K562 (cell line): ENCODE measurements at regions not wholly inside any gene's neighbourhood (a gene's known extent, or its start where the extent isn't known, plus 50 kb on each side); places are given as distances from the start of the nearest gene placed in this dataset.

Experiments used
- ATAC-seq: fragments of 200-7000 bp; cut with Tn5 transposase; 3 replicates; pipeline ENCODE4 v1.9.1; 2020; ENCODE audit warnings: moderate library complexity
- BruUV-seq: library from RNA; stranded (reverse); fragments of 400-500 nt; replicated peaks from 2 replicates; lab custom pipeline; 2021; lab: Mats Ljungman, UMichigan
- CTCF ChIA-PET: fragments of 300-600 bp; formaldehyde crosslinking; extraction: SDS; loops from one replicate; lab custom pipeline; 2021; ENCODE audit warnings: low intra/inter-chr PET ratio; lab: Yijun Ruan, JAX
- POLR2A ChIA-PET: fragments of 300-600, 350-650 bp; sonication (Branson Sonifier 250); formaldehyde crosslinking; extraction: SDS; loops from one replicate; lab custom pipeline; 2021; ENCODE audit warnings: antibody characterized with exemption, inconsistent platforms; lab: Yijun Ruan, JAX
- DNase-seq, 4 experiments: peaks; one replicate each; pipeline versions ENCODE4 v3.0.0 to v3.0.0-alpha.2; 2011 to 2018; ENCODE audit warnings: low spot score in 3 of 4, mixed read lengths in 3 of 4; ENCODE audit errors: extremely low read depth in 1 of 4
- FAIRE-seq: peaks from 2 replicates; lab custom pipeline; 2011; peaks lifted over from hg19 to GRCh38; lab: Jason Lieb, UNC
- H2AFZ ChIP-seq: 2 replicates; pipeline ENCODE4 v1.6.0; 2011; ENCODE audit warnings: low read depth, low read length, control low read depth, inconsistent platforms
- H3K27ac ChIP-seq: fragments of 200-600 bp; 3 replicates; pipeline ENCODE4 v1.8.0; 2011; ENCODE audit warnings: low read depth, mild to moderate bottlenecking, control low read depth, inconsistent platforms, low read length, moderate library complexity, mixed read lengths; ENCODE audit errors: extremely low read depth
- H3K27me3 ChIP-seq, 2 experiments: fragments of 300-600 bp in 1 of 2; 2 replicates in 1 of 2; 3 replicates in 1 of 2; pipeline versions ENCODE4 v1.6.0 to v1.8.0; 2011; ENCODE audit warnings: inconsistent platforms in 2 of 2, low read length in 2 of 2, mild to moderate bottlenecking in 1 of 2, mixed read lengths in 1 of 2, moderate library complexity in 1 of 2; ENCODE audit not compliant: control insufficient read depth in 2 of 2, insufficient read depth in 2 of 2
- H3K36me3 ChIP-seq: fragments of 300-600 bp; 3 replicates; pipeline ENCODE4 v1.8.0; 2011; ENCODE audit warnings: mild to moderate bottlenecking, low read length, inconsistent platforms; ENCODE audit not compliant: control insufficient read depth, insufficient read depth
- H3K4me1 ChIP-seq, 2 experiments: fragments of 200-600 bp in 1 of 2; replicated peaks in 1 of 2; 2 replicates in 1 of 2; 3 replicates in 1 of 2; pipeline versions ENCODE4 v1.5.1 to v1.8.0; 2011; ENCODE audit warnings: inconsistent platforms in 2 of 2, low read length in 2 of 2, mild to moderate bottlenecking in 1 of 2, mixed read lengths in 1 of 2, moderate library complexity in 1 of 2; ENCODE audit not compliant: control insufficient read depth in 2 of 2, insufficient read depth in 2 of 2
- H3K4me2 ChIP-seq: 2 replicates; pipeline ENCODE4 v1.6.1; 2011; ENCODE audit warnings: low read length, control low read depth, inconsistent platforms, mixed read lengths; ENCODE audit not compliant: insufficient read depth
- H3K4me3 ChIP-seq: fragments of 200-600 bp; sonication (generic), shearing (Covaris generic); 2 replicates; pipeline ENCODE4 v1.5.1; 2016; ENCODE audit warnings: control low read depth, inconsistent platforms
- H3K79me2 ChIP-seq: fragments of 200-600 bp; 3 replicates; pipeline ENCODE4 v1.8.0; 2011; ENCODE audit warnings: low read length, inconsistent platforms; ENCODE audit not compliant: control insufficient read depth, insufficient read depth
- H3K9ac ChIP-seq, 2 experiments: 2 replicates each; pipeline versions ENCODE4 v1.6.0 to v1.6.1; 2011; ENCODE audit warnings: low read depth in 2 of 2, low read length in 2 of 2, control low read depth in 1 of 2, inconsistent platforms in 1 of 2, mild to moderate bottlenecking in 1 of 2, mixed read lengths in 1 of 2; ENCODE audit not compliant: insufficient read depth in 1 of 2
- H3K9me1 ChIP-seq: one replicate; pipeline ENCODE4 v1.6.0; 2011; ENCODE audit warnings: inconsistent platforms, mild to moderate bottlenecking, low read length, moderate library complexity; ENCODE audit not compliant: control insufficient read depth, insufficient read depth
- H3K9me3 ChIP-seq: replicated peaks from 2 replicates; pipeline ENCODE4 v1.5.1; 2011; ENCODE audit warnings: low read depth, low read length, inconsistent platforms; ENCODE audit not compliant: control insufficient read depth, insufficient read depth
- H4K20me1 ChIP-seq: replicated peaks from 2 replicates; pipeline ENCODE4 v1.6.1; 2011; ENCODE audit warnings: low read length, inconsistent platforms, mixed read lengths; ENCODE audit not compliant: control insufficient read depth, insufficient read depth
- BRCA1 ChIP-seq, 2 experiments: fragments of 450-650 bp in 1 of 2; sonication (generic) in 1 of 2; formaldehyde crosslinking in 1 of 2; IDR thresholded peaks; 2 replicates each; pipeline versions ENCODE4 v1.5.0 to v1.6.1; 2017 to 2020; ENCODE audit warnings: mild to moderate bottlenecking in 1 of 2, missing genetic modification reagents in 1 of 2
- NR2C1 ChIP-seq, 2 experiments: fragments of 450-650 bp; IDR thresholded peaks; 2 replicates each; pipeline ENCODE4 v1.6.1; 2017; ENCODE audit warnings: mild to moderate bottlenecking in 2 of 2, antibody characterized with exemption in 1 of 2, inconsistent platforms in 1 of 2, missing compliant biosample characterization in 1 of 2, missing genetic modification characterization in 1 of 2
- RBM34 ChIP-seq: fragments of 200-400 bp; formaldehyde crosslinking; IDR thresholded peaks from 2 replicates; pipeline ENCODE4 v1.6.1; 2018; ENCODE audit warnings: low read length, borderline replicate concordance; ENCODE audit not compliant: insufficient read depth
- SNIP1 ChIP-seq: fragments of 450-650 bp; IDR thresholded peaks from 2 replicates; pipeline ENCODE4 v1.7.1; 2017; ENCODE audit warnings: low read depth, mild to moderate bottlenecking
- ZNF41 ChIP-seq: fragments of 250-450 bp; sonication (Bioruptor Pico); conservative IDR thresholded peaks from 2 replicates; pipeline ENCODE4 v1.4.0; 2020; ENCODE audit warnings: mild to moderate bottlenecking
- ZNF696 ChIP-seq: fragments of 250-450 bp; sonication (Bioruptor Pico); conservative IDR thresholded peaks from 2 replicates; pipeline ENCODE4 v1.4.0; 2020; ENCODE audit warnings: mild to moderate bottlenecking, moderate library complexity
- ZSCAN29 ChIP-seq: fragments of 450-650 bp; IDR thresholded peaks from 2 replicates; pipeline ENCODE4 v1.6.1; 2017
- WGBS: fragments of 100-300 bp; shearing (Covaris generic); methylation state at CpG from one replicate; pipeline ENCODE4 v1.1.6; 2016; ENCODE audit warnings: low coverage, mixed read lengths; ENCODE audit not compliant: insufficient coverage; ENCODE audit errors: missing lambda C conversion rate; 5-methylcytosine and 5-hydroxymethylcytosine counted together
- in situ Hi-C: fragments of 300-500 bp; cut with MboI; formaldehyde crosslinking; loops from 4 replicates; pipeline ENCODE4 v1.15.0; 2018; ENCODE audit warnings: inconsistent platforms, mixed read lengths
- intact Hi-C: fragments of 100-400 bp; cut with micrococcal nuclease; formaldehyde crosslinking; loops from 2 replicates; pipeline ENCODE4 v1.14.2; 2022

GRCh38 chr13:106322628-106323027 lies 212.8 kb downstream of the EFNB2 start:
- H3K36me3 ChIP-seq: no peaks in the 10 kb centered on the region
- H3K9me3 ChIP-seq: no peaks in the 10 kb centered on the region
- ChIA-PET CTCF (no interaction called here), POLR2A (no interaction called here)
- H3K4me2 ChIP-seq: no peak overlapping the region
- no peak overlapping the region for H3K9ac ChIP-seq
- H3K27ac ChIP-seq: no peak overlapping the region
- H3K9me1 ChIP-seq: no peaks in the 10 kb centered on the region
- no peaks in the 10 kb centered on the region for H3K27me3 ChIP-seq
- no peaks in the 10 kb centered on the region for H3K4me1 ChIP-seq
- DNase-seq (no peak), ATAC-seq (no peak), FAIRE-seq (no peak)
- no peaks in the 10 kb centered on the region for H4K20me1 ChIP-seq
- in situ Hi-C loops: no loop called here
- no TSS peak for BruUV-seq
- no peak overlapping the region for H2AFZ ChIP-seq
- intact Hi-C loops: no loop called here
- H3K79me2 ChIP-seq: no peaks in the 10 kb centered on the region
- no peak for TF ChIP-seq ZSCAN29
- no peak for TF ChIP-seq RBM34
- no peak for TF ChIP-seq BRCA1 (IDR thresholded peaks at IDR 0.05)
- TF ChIP-seq BRCA1 (CRISPR knock-in tag; IDR thresholded peaks at IDR 0.05): no peak
- TF ChIP-seq ZNF696: no peak
- no peak overlapping the region for H3K4me3 ChIP-seq

GRCh38 chr13:106318941-106319411 lies 216.5 kb downstream of the EFNB2 start:
- Histone ChIP-seq H3K9me1 (no peaks in the 10 kb centered on the region), H2AFZ (no peak overlapping the region), H3K4me3 (no peak overlapping the region), H3K4me1 (no peaks in the 10 kb centered on the region), H3K79me2 (no peaks in the 10 kb centered on the region), H3K9me3 (no peaks in the 10 kb centered on the region), H3K36me3 (no peaks in the 10 kb centered on the region), H3K27me3 (no peaks in the 10 kb centered on the region), H3K27ac (no peak overlapping the region), H3K4me2 (no peak overlapping the region), H3K9ac (no peak overlapping the region), H4K20me1 (no peaks in the 10 kb centered on the region)
- CTCF ChIA-PET: no interaction called here
- no peak for FAIRE-seq
- DNase-seq: no peak
- WGBS: 4% methylated on average over 3 of the region's 4 CpGs
- no peak for TF ChIP-seq ZNF41 (CRISPR knock-in tag)
- TF ChIP-seq NR2C1 (IDR thresholded peaks at IDR 0.05): no peak
- no peak for TF ChIP-seq NR2C1 (tag; IDR thresholded peaks at IDR 0.05)
- no peak for TF ChIP-seq SNIP1
- POLR2A ChIA-PET: no interaction called here
- in situ Hi-C loops (no loop called here), intact Hi-C loops (no loop called here)
- no peak for ATAC-seq
- BruUV-seq: no TSS peak
